Esophagus muscularis mucosa (tissue), 4 donors: ENCODE measurements at regions not wholly inside any gene's neighbourhood (a gene's known extent, or its start where the extent isn't known, plus 50 kb on each side); places are given as distances from the start of the nearest gene placed in this dataset.

Source experiments
- EP300 ChIP-seq: sonication (generic); formaldehyde crosslinking; IDR thresholded peaks from one replicate; pipeline ENCODE4 v1.6.1; 2017; ENCODE audit warnings: antibody characterized with exemption
- POLR2A ChIP-seq: fragments of 450-650 bp; IDR thresholded peaks from one replicate; pipeline ENCODE4 v1.6.1; 2017; ENCODE audit warnings: antibody characterized with exemption, moderate library complexity, mild to moderate bottlenecking, low read depth
- POLR2AphosphoS5 ChIP-seq, 2 donors: sonication (generic); formaldehyde crosslinking; IDR thresholded peaks; one replicate each; pipeline ENCODE4 v1.6.1; 2017; ENCODE audit warnings: antibody characterized with exemption in 2 of 2
- TF ChIP-seq, protein P1 (sequence below), 3 experiments: fragments of 200-600 bp in 2 of 3; fragments of 450-650 bp in 1 of 3; sonication (generic) in 2 of 3; IDR thresholded peaks; one replicate each; pipeline ENCODE4 v1.5.1; 2017 to 2019; ENCODE audit warnings: antibody characterized with exemption in 3 of 3, mild to moderate bottlenecking in 2 of 3, moderate library complexity in 1 of 3

DNA sequence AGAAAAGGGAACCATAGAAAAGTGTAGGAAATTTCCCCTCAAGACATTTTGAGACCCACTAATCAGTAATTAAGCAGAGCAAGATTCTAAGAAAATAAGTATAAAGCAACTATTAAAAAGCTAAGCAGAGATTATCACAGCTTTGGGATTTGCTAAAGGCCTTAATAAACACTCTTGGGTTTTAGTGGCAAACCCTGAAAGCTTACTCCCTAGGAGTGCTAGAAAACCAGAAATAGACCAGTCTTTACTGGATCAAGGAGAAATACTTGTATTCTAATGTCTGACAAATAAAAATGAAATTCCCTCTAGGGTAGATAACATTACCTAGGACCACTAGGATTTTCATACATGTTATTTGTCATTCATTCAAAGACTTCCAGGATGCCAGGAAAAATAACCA, 510.8 kb downstream of the SPATA31D1 start:
- TF ChIP-seq, protein P1, sequence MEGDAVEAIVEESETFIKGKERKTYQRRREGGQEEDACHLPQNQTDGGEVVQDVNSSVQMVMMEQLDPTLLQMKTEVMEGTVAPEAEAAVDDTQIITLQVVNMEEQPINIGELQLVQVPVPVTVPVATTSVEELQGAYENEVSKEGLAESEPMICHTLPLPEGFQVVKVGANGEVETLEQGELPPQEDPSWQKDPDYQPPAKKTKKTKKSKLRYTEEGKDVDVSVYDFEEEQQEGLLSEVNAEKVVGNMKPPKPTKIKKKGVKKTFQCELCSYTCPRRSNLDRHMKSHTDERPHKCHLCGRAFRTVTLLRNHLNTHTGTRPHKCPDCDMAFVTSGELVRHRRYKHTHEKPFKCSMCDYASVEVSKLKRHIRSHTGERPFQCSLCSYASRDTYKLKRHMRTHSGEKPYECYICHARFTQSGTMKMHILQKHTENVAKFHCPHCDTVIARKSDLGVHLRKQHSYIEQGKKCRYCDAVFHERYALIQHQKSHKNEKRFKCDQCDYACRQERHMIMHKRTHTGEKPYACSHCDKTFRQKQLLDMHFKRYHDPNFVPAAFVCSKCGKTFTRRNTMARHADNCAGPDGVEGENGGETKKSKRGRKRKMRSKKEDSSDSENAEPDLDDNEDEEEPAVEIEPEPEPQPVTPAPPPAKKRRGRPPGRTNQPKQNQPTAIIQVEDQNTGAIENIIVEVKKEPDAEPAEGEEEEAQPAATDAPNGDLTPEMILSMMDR (IDR thresholded peaks at IDR 0.05) = no peak
- TF ChIP-seq POLR2AphosphoS5 (IDR thresholded peaks at IDR 0.05) (no peak), POLR2A (no peak), EP300 (no peak)
